ENCODE measurements at regions not wholly inside any gene's neighbourhood (a gene's known extent, or its start where the extent isn't known, plus 50 kb on each side); places are given as distances from the start of the nearest gene placed in this dataset.

DNA sequence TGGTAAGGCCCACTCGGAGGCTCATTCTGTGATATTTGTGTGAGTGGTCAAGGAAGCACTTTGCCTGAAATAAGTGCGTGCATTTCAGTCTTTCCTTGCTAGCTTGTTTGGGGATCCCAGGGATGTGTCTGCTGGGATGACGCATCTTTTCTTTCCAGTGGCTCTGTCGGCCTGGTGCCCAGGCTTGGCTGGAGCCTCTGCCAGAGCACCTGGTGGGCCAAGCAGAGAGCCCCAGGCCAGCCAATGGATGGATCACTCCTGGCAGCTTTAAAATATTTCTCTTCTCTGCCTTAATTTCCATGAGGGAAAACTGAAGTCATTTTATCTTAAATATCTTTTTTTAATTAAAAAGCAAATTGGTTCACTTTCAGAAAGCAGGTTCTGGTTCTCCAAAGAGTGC lies 501.8 kb upstream of the HS6ST1 start:
- ATAC-seq (no peak), DNase-seq (ENCODE audit: low spot score) (no peak)
- intact Hi-C loops (cut with DNase I) = no loop called here

DNA sequence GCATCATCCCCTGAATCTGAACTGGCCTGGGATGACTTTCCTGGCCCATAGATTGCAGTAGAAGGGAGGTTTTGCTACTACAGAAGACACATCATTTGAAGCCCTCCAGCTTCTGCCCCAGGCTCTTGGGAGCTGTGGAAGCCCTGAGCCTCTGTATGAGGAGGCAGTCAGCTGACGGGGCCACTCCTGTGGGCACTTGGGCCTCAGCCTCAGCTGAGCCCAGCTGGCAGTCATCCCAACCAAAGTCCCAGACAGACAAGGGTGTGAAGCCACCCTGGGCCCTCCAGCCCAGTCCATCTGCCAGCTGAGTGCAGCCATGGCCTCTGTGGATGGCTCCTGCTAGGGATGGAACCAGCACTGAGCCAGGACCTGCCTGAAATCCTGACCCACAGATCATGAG lies 502.3 kb upstream of the HS6ST1 start:
- intact Hi-C loops (cut with DNase I) = no loop called here
- no peak for ATAC-seq
- DNase-seq (ENCODE audit: low spot score) = no peak

DNA sequence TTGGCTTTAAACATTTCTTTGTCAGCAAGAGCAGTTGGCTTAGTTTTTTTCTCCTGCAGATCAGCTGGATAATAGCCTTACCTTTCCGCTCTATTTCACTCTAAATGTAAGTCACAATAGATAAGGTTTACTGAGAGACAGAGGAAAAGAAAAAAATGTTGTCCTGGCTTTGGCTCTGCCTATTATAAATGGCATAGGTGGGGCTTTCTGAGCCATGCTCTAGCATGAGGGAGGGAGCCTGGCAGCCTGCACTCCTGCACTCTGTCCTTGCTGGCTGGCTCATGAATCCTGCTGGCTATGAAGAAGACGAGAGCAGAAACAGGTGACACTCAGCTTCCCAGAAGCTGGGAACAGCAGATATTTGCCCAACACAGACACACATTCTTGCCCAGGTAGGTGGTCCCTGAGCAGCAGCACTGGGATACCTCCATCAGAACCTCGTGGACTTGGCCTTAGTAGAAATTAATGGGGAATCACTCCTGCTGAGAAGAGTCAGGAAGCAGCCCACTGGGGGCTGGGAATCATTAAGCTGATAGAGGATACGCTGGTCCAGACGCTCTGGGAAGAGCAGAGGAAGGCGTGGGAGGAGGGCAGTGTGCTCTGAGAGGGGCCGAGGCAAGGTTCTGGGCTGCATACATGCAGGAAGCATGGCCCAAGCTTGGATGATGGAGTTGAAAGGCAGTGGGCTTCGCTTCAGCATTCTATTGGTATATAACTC lies 514.4 kb upstream of the HS6ST1 start:
- no peak for DNase-seq (ENCODE audit: low spot score)
- no peak for ATAC-seq
- intact Hi-C loops (cut with DNase I) = no loop called here

GRCh38 chr2:128833664-128834027 lies 515.0 kb upstream of the HS6ST1 start:
- DNase-seq (ENCODE audit: low spot score) (no peak), ATAC-seq (no peak)
- intact Hi-C loops (cut with DNase I) = no loop called here

DNA sequence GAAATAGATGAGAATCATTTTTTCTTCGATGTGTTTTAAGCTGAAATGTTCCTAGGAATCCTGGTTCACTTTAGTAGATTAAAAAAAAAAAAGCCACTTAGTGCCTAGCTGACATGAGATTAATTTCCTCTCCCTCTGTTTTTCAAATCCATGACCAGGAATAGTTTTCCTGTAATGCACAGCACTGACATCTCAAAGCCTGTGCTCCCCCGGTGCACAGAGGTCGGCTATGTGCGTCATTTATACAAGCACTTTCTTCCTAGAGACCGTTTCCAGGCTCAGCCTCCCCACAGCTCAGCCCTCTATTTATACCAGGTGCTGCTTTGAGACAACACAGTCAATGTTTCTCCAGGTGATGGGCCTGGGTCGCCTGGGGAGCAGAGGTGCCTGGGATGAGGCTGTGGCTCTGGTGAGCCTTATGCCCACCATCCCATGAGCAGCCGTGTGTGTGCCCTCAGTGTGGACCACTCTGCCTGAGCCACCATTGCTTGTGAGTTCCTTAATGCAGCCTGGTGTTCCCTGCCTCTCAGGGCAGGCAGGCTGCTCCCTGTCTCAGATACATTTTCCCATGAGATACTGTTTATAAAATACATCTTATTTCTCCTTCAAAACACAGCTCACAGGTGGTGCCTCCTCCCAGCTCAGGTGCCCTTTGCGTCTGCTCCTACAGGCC lies 515.7 kb upstream of the HS6ST1 start:
- no peak for ATAC-seq

DNA sequence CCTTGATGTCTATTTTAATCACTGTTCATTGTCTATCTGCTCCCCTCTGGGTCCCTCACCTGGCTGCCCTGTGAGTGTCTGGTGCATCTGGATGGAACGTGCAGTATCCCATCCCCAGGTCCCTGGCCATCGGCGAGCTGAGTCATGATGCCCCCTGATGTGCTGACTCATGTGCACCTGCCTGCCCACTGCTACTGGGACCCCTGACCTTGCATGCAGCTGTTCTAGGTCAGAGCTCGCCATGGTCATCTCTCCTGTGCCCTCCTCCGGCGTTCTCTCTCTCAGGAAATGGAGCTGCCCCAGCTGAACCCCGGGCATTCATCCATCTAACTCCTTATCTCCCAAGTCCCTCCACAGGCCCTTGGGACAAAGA lies 516.2 kb upstream of the HS6ST1 start:
- intact Hi-C loops (cut with DNase I) = no loop called here
- DNase-seq (ENCODE audit: low spot score) (no peak), ATAC-seq (no peak)

More for the DNA sequence above, 515.7 kb upstream of the HS6ST1 start:
- intact Hi-C loops (cut with DNase I) = no loop called here
- DNase-seq (ENCODE audit: low spot score) = no peak

GRCh38 chr2:128835342-128835855 lies 516.7 kb upstream of the HS6ST1 start:
- intact Hi-C loops (cut with DNase I) = no loop called here
- ATAC-seq = no peak
- DNase-seq (ENCODE audit: low spot score) = no peak

DNA sequence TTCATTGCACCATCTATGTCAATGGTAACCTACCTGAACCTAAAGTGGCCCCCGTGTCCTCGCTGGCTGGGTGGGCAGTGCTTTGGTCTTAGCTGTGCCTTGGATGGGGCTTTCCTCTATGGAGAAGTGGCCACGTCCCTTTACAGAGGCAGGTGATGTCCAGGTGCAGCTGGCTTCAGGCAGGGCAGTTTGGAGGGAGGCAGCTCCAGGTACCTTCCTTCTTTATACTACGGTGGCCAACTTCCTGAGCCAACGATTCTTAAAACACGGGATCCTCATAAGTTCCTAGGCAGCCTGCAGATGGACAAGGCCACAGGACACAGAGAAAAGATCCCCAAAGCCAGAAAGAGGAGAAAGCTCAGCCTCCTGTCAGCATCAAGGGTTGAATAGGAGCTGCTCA lies 517.3 kb upstream of the HS6ST1 start:
- DNase-seq (ENCODE audit: low spot score) (no peak), ATAC-seq (no peak)
- intact Hi-C loops (cut with DNase I) = no loop called here

- intact Hi-C loops (cut with DNase I) = no loop called here
- DNase-seq (ENCODE audit: low spot score) (no peak), ATAC-seq (no peak)
These were observed 518.0 kb upstream of the HS6ST1 start for GRCh38 chr2:128836559-128837100.

GRCh38 chr2:128838244-128838643 lies 519.6 kb upstream of the HS6ST1 start:
- ATAC-seq (no peak), DNase-seq (ENCODE audit: low spot score) (no peak)
- intact Hi-C loops (cut with DNase I) = no loop called here

DNA sequence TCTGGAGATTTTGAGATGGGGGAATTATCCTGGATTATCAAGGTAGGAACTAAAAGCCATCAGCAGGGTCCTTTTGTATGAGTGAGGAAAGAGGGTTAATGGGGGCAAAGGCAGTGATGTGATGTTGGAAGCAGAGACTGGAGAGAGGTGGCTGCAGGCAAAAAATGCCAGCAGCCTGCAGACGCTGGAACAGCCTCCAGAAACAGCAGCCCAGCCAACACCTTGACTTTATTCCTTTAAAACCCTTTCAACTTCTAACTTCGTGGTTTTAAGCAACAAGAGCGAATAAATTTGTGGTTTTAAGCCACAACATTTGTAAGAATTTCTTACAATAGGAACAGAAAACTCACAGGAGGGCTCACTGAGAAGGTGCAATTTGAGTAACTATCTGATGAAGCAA lies 523.1 kb upstream of the HS6ST1 start:
- intact Hi-C loops (cut with DNase I) = no loop called here
- no peak for DNase-seq (ENCODE audit: low spot score)
- ATAC-seq = no peak

DNA sequence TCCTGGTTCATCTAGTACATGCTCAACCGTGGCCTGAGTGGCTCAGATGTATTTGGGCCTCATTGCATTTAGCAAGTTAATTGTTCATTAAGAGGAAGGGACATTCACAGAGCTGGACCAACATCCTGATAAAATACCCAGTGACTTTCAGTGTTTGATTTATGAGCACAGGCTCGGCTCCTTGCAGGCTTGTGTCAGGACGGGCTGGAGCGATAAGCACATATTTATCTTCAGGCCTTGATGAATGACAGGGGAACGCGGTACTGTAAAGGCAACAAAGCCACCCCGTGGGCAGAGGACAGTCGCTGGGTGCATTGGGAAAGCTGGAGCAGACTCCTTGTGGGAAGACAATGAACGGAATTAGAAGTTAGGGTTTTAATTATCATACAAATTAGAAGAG lies 548.6 kb upstream of the HS6ST1 start:
- intact Hi-C loops (cut with DNase I) = no loop called here
- ATAC-seq (no peak), DNase-seq (ENCODE audit: low spot score) (no peak)

- no peak for ATAC-seq
- DNase-seq (ENCODE audit: low spot score) = no peak
- intact Hi-C loops (cut with DNase I) = no loop called here
These were observed 549.4 kb upstream of the HS6ST1 start for GRCh38 chr2:128867936-128868636.

- intact Hi-C loops (cut with DNase I) = no loop called here
These were observed 550.3 kb upstream of the HS6ST1 start for GRCh38 chr2:128868686-128869551.

DNA sequence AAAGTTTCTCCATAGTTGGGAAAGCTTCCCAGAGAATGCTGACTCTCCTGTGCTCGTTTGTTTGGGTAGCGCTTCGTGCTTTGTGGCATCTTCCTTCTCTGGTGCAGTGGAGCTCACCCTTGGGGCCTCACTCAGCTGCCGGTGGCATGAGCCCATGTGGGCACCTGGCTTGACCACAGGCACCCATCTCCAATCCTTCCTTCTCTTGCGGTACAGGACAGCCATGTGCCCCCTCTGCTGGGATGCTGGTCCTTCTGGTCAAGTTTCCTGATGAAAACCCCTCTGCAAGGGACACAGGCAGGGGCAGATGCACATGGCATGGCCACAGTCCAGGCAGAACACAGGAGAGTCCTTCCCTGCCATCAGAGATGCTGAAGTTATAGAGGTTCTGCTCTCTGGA lies 555.9 kb upstream of the HS6ST1 start:
- intact Hi-C loops (cut with DNase I) = no loop called here
- DNase-seq (ENCODE audit: low spot score) (no peak), ATAC-seq (no peak)

More at GRCh38 chr2:128868686-128869551, 550.3 kb upstream of the HS6ST1 start:
- DNase-seq (ENCODE audit: low spot score) (no peak), ATAC-seq (no peak)

GRCh38 chr2:128876986-128877983 lies 558.6 kb upstream of the HS6ST1 start:
- DNase-seq (ENCODE audit: low spot score) (no peak), ATAC-seq (no peak)
- intact Hi-C loops (cut with DNase I) = no loop called here

DNA sequence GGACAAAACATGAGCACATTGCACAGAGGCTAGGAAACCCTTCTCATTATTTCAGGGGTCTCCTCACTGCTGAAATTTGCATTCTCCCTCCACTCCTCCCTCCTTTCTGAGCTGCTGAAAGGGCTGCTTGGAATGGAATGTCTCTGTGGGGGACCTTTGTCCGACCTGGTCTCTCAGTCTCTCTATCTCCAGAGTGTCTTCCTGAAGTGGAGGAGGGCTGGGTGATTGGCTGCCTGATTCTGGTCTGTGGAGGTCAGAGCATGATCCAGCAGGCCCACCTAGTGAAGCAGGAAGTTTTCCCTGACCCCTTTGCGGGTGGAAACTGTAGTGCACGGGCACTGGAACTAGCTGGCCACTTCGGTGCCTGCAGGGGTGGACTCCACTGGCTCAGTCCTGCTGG lies 560.5 kb upstream of the HS6ST1 start:
- ATAC-seq = no peak
- DNase-seq (ENCODE audit: low spot score) = no peak
- intact Hi-C loops (cut with DNase I) = no loop called here

- intact Hi-C loops (cut with DNase I) = no loop called here
- DNase-seq (ENCODE audit: low spot score) (no peak), ATAC-seq (no peak)
These were observed 576.2 kb upstream of the HS6ST1 start for GRCh38 chr2:128894896-128895295.

Measured in sciatic nerve (tissue), 2 donors.